ENCODE measurements at regions not wholly inside any gene's neighbourhood (a gene's known extent, or its start where the extent isn't known, plus 50 kb on each side); places are given as distances from the start of the nearest gene placed in this dataset.

GRCh38 chr18:44569391-44570055 lies 111.2 kb upstream of the SETBP1 start:
- no peak for TF ChIP-seq POLR2A (IDR thresholded peaks at IDR 0.05)
- no peak for TF ChIP-seq CTCF (IDR thresholded peaks at IDR 0.05)
